A549 (cell line): ENCODE measurements at regions not wholly inside any gene's neighbourhood (a gene's known extent, or its start where the extent isn't known, plus 50 kb on each side); places are given as distances from the start of the nearest gene placed in this dataset.

ENCODE experiments used
- CEBPB ChIP-seq, 2 experiments: fragments of >200 bp in 1 of 2; sonication (Bioruptor Twin) in 1 of 2; formaldehyde crosslinking in 1 of 2; IDR thresholded peaks; 2 replicates each; pipeline ENCODE4 v1.6.1; 2012 to 2016
- EP300 ChIP-seq, 2 experiments: fragments of >200 bp; sonication (Bioruptor Twin); formaldehyde crosslinking; IDR thresholded peaks; 2 replicates in 1 of 2; 3 replicates in 1 of 2; pipeline ENCODE4 v1.6.1; 2016 to 2017
- JUN ChIP-seq, 2 experiments: fragments of >200 bp; sonication (Bioruptor Twin); formaldehyde crosslinking; IDR thresholded peaks; 2 replicates in 1 of 2; 3 replicates in 1 of 2; pipeline ENCODE4 v1.6.1; 2016 to 2017
- MAFK ChIP-seq: fragments of 450-650 bp; IDR thresholded peaks from 2 replicates; pipeline ENCODE4 v1.6.1; 2014; ENCODE audit not compliant: partially characterized antibody
- POLR2A ChIP-seq: IDR thresholded peaks from 2 replicates; pipeline ENCODE4 v1.6.1; 2012; ENCODE audit warnings: mild to moderate bottlenecking, low read length
- RAD21 ChIP-seq, 2 experiments: fragments of >200 bp in 1 of 2; sonication (Bioruptor Twin) in 1 of 2; formaldehyde crosslinking in 1 of 2; IDR thresholded peaks in 1 of 2; conservative IDR thresholded peaks in 1 of 2; 2 replicates in 1 of 2; 3 replicates in 1 of 2; pipeline ENCODE4 v1.6.1; 2012 to 2018; ENCODE audit warnings: inconsistent platforms in 1 of 2
- RCOR1 ChIP-seq: fragments of 150-350 bp; IDR thresholded peaks from 2 replicates; pipeline ENCODE4 v1.6.1; 2014; ENCODE audit warnings: antibody characterized with exemption, low read length, low read depth
- RFX5 ChIP-seq: fragments of 450-650 bp; IDR thresholded peaks from 2 replicates; pipeline ENCODE4 v1.7.1; 2014; ENCODE audit warnings: antibody characterized with exemption, mild to moderate bottlenecking, moderate library complexity
- TF ChIP-seq, protein P1 (sequence below): fragments of >200 bp; sonication (Bioruptor Twin); formaldehyde crosslinking; IDR thresholded peaks from 3 replicates; pipeline ENCODE4 v1.5.1; 2016
- TF ChIP-seq, protein P2 (sequence below): IDR thresholded peaks from 2 replicates; pipeline ENCODE4 v1.6.1; 2012

DNA sequence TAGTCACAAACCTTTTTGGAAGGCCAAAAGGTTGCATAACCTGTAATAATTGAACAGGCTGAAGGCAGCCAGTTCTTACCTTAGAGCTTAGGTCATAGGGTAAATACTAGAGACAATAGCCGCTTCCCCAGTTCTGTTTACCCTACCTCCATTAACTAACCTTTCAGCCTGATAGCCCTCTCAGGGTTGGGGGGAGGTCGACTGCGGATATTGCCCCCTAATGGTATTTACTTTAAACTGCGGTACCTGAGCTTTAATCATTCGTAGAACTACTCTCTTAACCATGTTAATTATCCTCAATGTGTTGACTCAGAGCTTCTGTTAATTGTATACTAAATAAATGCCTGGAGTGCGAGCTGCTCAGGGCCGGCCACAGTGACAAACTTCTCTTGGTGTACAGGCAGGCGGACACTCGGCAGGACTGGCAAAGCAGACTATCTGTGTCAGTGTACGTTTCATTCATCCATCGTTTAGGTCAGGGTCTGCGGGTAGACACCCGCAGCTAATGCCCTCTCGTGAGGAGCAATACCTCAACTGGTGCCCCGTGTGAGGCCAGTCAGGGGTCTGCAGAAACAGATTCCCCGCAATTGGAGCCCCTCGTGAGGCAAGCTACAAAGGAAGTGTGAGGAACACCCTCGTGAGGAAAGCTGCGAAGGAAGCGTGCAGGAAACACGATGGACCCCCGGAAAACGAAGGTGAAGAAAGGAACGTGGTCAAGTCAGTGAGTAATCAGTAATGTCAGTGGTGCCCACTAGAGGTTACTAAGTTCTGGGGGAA lies 115.3 kb upstream of the SCN7A start:
- TF ChIP-seq, protein P1, sequence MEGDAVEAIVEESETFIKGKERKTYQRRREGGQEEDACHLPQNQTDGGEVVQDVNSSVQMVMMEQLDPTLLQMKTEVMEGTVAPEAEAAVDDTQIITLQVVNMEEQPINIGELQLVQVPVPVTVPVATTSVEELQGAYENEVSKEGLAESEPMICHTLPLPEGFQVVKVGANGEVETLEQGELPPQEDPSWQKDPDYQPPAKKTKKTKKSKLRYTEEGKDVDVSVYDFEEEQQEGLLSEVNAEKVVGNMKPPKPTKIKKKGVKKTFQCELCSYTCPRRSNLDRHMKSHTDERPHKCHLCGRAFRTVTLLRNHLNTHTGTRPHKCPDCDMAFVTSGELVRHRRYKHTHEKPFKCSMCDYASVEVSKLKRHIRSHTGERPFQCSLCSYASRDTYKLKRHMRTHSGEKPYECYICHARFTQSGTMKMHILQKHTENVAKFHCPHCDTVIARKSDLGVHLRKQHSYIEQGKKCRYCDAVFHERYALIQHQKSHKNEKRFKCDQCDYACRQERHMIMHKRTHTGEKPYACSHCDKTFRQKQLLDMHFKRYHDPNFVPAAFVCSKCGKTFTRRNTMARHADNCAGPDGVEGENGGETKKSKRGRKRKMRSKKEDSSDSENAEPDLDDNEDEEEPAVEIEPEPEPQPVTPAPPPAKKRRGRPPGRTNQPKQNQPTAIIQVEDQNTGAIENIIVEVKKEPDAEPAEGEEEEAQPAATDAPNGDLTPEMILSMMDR, result no peak
- TF ChIP-seq RCOR1 (no peak), EP300 (IDR thresholded peaks at IDR 0.05) (no peak), CEBPB (IDR thresholded peaks at IDR 0.05) (no peak), JUN (IDR thresholded peaks at IDR 0.05) (no peak), POLR2A (no peak), RAD21 (conservative IDR thresholded peaks at IDR 0.05 in 1 of 2, IDR thresholded peaks at IDR 0.05 in 1 of 2) (no peak), RFX5 (no peak), MAFK (no peak)
- TF ChIP-seq, protein P2, sequence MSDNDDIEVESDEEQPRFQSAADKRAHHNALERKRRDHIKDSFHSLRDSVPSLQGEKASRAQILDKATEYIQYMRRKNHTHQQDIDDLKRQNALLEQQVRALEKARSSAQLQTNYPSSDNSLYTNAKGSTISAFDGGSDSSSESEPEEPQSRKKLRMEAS, result no peak
